ENCODE measurements at regions not wholly inside any gene's neighbourhood (a gene's known extent, or its start where the extent isn't known, plus 50 kb on each side); places are given as distances from the start of the nearest gene placed in this dataset.

DNA sequence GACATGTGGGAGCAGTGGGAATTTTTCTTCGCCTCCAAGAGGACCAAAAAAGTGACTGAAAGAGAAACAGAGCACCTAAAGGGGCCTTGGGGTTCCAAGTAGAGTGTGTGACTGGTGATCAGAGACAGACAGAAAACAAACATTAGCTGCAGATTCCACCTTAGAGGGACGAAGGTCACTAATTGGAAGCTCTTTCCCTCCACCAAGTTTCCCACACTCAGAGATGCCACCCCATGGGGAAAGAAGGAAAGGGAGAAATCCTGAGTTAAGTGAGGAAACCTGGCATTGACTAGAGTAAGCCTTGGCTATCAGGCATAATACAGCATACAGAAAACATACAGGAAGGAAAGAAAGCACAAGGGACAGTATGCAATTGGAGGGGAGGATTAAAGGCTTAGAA is 90.9 kb downstream of the HNRNPD start:
- TF ChIP-seq POLR2A (IDR thresholded peaks at IDR 0.05; ENCODE audit: low read depth, low read length) (no peak), TAF1 (IDR thresholded peaks at IDR 0.05; ENCODE audit: borderline replicate concordance, low read depth, low read length) (no peak), POLR2AphosphoS5 (IDR thresholded peaks at IDR 0.05; ENCODE audit: low read depth, low read length) (no peak)
